ENCODE measurements at regions not wholly inside any gene's neighbourhood (a gene's known extent, or its start where the extent isn't known, plus 50 kb on each side); places are given as distances from the start of the nearest gene placed in this dataset.

DNA sequence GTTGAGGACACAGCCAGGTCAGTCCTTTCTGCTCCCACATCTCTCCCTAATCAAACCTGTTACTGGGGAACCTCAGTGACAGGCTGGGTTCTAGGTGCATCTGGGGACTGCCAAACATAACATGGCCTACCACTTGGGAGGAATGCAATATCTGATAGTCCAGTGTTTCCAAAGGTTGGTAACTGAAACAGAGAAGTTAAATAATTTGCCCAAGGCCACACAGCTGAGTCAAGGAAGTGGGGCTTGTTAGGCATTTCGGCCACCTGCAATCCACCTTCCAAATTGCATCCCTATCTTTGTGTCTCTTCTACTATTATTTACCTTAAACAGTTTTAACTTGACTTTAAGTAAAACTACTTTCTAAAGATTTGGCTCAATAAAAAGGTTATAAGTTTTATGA, 731.3 kb downstream of the UQCRFS1 start:
- TF ChIP-seq CTCF (conservative IDR thresholded peaks at IDR 0.05; ENCODE audit: low read length) (no peak), EZH2phosphoT487 (IDR thresholded peaks at IDR 0.05; ENCODE audit: borderline replicate concordance) (no peak)

All from Loucy (cell line).